SU-DHL-6 (cell line): ENCODE measurements at regions not wholly inside any gene's neighbourhood (a gene's known extent, or its start where the extent isn't known, plus 50 kb on each side); places are given as distances from the start of the nearest gene placed in this dataset.

ENCODE experiments used
- CTCF ChIP-seq: fragments of 200-600 bp; sonication (generic); IDR thresholded peaks from one replicate; pipeline ENCODE4 v1.5.1; 2017; ENCODE audit warnings: antibody characterized with exemption, mild to moderate bottlenecking, low read length, moderate library complexity; ENCODE audit not compliant: insufficient read depth, poor library complexity, severe bottlenecking
- EZH2phosphoT487 ChIP-seq: fragments of 200-600 bp; sonication (generic), shearing (Covaris generic); conservative IDR thresholded peaks from 2 replicates; pipeline ENCODE4 v1.6.1; 2018; ENCODE audit warnings: mild to moderate bottlenecking, antibody characterized with exemption, low read length, moderate library complexity, mixed read lengths

DNA sequence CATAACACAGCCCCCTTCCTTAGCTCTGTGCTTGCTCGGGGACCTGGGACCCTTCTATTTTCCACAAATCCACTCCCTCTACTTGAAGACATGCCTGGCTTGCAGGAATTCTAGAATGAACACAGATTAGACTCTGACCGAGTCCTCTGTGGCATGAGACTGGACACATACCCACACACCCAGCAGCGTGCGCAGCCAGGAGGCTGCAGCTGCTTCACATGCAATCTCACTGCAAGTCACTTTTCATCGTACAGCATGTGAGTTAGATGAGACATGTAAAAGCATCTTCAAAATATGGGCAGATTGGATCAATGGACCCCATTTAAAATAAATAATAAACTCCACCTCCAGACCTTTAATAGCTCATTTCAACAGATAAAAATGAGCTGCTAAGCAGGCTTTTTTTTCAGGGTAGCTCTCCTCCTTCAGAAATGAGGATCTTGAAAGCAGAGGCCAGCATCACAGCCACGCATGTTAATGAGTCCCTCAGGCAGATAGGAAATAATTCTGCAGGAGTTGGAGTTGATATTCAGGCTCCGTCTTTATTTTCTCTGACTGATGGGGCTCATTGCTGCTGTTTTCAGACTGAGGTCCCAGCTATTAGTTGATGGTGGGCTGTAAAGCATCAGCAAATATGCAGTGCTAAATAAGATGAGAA is 215.1 kb upstream of the GGTLC1 start:
- no peak for TF ChIP-seq CTCF
- no peak for TF ChIP-seq EZH2phosphoT487
